ENCODE measurements at regions not wholly inside any gene's neighbourhood (a gene's known extent, or its start where the extent isn't known, plus 50 kb on each side); places are given as distances from the start of the nearest gene placed in this dataset.

DNA sequence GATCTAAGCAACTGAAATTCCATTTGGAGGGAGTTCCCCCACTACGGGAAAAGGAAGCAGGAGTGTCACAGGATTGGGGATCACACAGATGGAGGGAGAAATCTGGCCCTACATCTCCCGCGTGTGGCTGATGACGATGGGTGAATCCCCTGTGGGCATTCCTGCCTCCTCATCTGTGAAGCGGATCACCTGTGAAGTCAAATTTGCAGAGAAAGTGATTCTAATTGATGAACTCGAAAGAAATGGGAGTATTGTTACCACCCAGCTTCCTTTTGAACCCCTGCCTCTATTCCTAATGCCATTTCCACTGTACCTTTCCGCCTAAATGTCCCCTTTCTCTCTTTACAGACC lies 92.0 kb downstream of the CMPK2 start:
- H3K36me3 Mint-ChIP-seq = peaks cover 51% of the 10 kb centered on the region
- DNase-seq (ENCODE audit: low spot score) (no peak), ATAC-seq (no peak)
- peaks cover 70% of the 10 kb centered on the region for H3K9me3 Mint-ChIP-seq
- H3K4me1 Mint-ChIP-seq = no peaks in the 10 kb centered on the region
- TF ChIP-seq, protein P1, sequence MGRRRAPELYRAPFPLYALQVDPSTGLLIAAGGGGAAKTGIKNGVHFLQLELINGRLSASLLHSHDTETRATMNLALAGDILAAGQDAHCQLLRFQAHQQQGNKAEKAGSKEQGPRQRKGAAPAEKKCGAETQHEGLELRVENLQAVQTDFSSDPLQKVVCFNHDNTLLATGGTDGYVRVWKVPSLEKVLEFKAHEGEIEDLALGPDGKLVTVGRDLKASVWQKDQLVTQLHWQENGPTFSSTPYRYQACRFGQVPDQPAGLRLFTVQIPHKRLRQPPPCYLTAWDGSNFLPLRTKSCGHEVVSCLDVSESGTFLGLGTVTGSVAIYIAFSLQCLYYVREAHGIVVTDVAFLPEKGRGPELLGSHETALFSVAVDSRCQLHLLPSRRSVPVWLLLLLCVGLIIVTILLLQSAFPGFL (CRISPR knock-in tag; IDR thresholded peaks at IDR 0.05; ENCODE audit: borderline replicate concordance) = no peak
- TF ChIP-seq, protein P2, sequence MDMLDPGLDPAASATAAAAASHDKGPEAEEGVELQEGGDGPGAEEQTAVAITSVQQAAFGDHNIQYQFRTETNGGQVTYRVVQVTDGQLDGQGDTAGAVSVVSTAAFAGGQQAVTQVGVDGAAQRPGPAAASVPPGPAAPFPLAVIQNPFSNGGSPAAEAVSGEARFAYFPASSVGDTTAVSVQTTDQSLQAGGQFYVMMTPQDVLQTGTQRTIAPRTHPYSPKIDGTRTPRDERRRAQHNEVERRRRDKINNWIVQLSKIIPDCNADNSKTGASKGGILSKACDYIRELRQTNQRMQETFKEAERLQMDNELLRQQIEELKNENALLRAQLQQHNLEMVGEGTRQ (CRISPR knock-in tag; IDR thresholded peaks at IDR 0.05) = no peak
- TF ChIP-seq RORB (CRISPR knock-in tag; IDR thresholded peaks at IDR 0.05) (no peak), ZNF219 (CRISPR knock-in tag; IDR thresholded peaks at IDR 0.05; ENCODE audit: borderline replicate concordance) (no peak), NFYB (CRISPR knock-in tag; conservative IDR thresholded peaks at IDR 0.05; ENCODE audit: low read depth) (no peak), JUN (CRISPR knock-in tag; IDR thresholded peaks at IDR 0.05) (no peak), NFATC4 (CRISPR knock-in tag; IDR thresholded peaks at IDR 0.05) (no peak), CBFB (CRISPR knock-in tag; IDR thresholded peaks at IDR 0.05; ENCODE audit: low read depth) (no peak)
- TF ChIP-seq, protein P3, sequence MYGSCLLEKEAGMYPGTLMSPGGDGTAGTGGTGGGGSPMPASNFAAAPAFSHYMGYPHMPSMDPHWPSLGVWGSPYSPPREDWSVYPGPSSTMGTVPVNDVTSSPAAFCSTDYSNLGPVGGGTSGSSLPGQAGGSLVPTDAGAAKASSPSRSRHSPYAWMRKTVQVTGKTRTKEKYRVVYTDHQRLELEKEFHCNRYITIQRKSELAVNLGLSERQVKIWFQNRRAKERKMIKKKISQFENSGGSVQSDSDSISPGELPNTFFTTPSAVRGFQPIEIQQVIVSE (CRISPR knock-in tag; IDR thresholded peaks at IDR 0.05; ENCODE audit: borderline replicate concordance) = no peak
- TF ChIP-seq, protein P4, sequence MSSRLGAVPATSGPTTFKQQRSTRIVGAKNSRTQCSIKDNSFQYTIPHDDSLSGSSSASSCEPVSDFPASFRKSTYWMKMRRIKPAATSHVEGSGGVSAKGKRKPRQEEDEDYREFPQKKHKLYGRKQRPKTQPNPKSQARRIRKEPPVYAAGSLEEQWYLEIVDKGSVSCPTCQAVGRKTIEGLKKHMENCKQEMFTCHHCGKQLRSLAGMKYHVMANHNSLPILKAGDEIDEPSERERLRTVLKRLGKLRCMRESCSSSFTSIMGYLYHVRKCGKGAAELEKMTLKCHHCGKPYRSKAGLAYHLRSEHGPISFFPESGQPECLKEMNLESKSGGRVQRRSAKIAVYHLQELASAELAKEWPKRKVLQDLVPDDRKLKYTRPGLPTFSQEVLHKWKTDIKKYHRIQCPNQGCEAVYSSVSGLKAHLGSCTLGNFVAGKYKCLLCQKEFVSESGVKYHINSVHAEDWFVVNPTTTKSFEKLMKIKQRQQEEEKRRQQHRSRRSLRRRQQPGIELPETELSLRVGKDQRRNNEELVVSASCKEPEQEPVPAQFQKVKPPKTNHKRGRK (CRISPR knock-in tag; IDR thresholded peaks at IDR 0.05; ENCODE audit: borderline replicate concordance) = no peak
- TF ChIP-seq, protein P5, sequence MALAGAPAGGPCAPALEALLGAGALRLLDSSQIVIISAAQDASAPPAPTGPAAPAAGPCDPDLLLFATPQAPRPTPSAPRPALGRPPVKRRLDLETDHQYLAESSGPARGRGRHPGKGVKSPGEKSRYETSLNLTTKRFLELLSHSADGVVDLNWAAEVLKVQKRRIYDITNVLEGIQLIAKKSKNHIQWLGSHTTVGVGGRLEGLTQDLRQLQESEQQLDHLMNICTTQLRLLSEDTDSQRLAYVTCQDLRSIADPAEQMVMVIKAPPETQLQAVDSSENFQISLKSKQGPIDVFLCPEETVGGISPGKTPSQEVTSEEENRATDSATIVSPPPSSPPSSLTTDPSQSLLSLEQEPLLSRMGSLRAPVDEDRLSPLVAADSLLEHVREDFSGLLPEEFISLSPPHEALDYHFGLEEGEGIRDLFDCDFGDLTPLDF (CRISPR knock-in tag; IDR thresholded peaks at IDR 0.05) = no peak
- TF ChIP-seq, protein P6, sequence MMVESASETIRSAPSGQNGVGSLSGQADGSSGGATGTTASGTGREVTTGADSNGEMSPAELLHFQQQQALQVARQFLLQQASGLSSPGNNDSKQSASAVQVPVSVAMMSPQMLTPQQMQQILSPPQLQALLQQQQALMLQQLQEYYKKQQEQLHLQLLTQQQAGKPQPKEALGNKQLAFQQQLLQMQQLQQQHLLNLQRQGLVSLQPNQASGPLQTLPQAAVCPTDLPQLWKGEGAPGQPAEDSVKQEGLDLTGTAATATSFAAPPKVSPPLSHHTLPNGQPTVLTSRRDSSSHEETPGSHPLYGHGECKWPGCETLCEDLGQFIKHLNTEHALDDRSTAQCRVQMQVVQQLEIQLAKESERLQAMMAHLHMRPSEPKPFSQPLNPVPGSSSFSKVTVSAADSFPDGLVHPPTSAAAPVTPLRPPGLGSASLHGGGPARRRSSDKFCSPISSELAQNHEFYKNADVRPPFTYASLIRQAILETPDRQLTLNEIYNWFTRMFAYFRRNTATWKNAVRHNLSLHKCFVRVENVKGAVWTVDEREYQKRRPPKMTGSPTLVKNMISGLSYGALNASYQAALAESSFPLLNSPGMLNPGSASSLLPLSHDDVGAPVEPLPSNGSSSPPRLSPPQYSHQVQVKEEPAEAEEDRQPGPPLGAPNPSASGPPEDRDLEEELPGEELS (CRISPR knock-in tag; IDR thresholded peaks at IDR 0.05) = no peak
- TF ChIP-seq, protein P7, sequence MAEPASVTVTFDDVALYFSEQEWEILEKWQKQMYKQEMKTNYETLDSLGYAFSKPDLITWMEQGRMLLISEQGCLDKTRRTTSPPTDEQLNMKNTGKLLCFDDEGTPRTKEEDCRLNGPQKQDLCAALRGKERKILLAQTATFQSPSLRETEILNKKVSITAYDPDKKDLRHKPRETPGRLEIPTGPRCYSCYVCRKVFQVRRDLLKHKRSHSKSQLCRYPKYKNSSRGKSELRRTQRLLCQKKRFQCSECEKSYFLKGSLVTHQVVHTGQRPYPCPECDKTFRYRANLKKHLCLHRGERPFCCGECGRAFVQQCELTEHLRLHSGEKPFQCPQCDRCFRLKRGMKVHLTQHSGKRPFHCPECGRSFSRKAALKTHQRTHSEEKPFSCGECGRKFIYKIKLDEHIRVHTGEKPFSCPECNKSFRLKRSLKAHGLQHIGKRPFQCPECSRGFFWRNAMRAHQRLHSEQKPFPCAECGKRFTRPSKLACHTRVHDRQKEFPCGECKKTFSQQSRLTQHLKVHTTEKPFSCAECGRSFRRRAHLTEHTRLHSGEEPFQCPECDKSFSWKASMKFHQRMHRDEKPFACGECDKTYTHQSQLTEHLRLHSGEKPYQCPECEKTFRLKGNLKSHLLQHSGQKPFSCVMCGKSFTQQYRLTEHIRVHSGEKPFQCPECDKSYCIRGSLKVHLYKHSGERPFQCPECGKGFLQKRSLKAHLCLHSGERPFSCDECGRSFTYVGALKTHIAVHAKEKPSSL (CRISPR knock-in tag; conservative IDR thresholded peaks at IDR 0.05) = no peak
- ChIA-PET CTCF (no interaction called here), POLR2A (no interaction called here)
- no peak overlapping the region for H3K4me3 Mint-ChIP-seq
- H3K27me3 Mint-ChIP-seq (ENCODE audit: low read depth) = peaks cover 26% of the 10 kb centered on the region
- no peak overlapping the region for H3K27ac Mint-ChIP-seq

DNA sequence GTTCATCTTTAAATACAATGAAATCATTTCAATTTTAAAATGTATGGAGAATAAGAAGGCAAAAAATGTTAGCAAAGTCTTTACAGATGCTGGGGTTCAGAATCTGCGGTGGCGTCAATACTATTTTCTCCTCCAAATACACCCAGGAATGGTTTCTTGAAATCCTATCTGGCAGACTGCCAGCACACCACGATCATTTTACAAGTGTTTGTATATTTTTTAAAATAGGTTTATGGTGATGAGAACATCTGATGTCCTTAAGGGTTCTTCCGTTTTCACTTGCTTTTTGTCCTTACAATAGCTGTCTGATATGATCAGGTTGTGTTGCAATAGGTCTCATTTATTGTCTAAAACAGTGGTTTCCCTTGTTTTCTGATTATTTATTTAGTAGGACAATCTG lies 89.6 kb downstream of the CMPK2 start:
- H3K27ac Mint-ChIP-seq = no peak overlapping the region
- peaks cover 65% of the 10 kb centered on the region for H3K36me3 Mint-ChIP-seq
- TF ChIP-seq, protein P5 (CRISPR knock-in tag; IDR thresholded peaks at IDR 0.05) = no peak
- TF ChIP-seq ATF1 (CRISPR knock-in tag; IDR thresholded peaks at IDR 0.05) = no peak
- TF ChIP-seq, protein P8, sequence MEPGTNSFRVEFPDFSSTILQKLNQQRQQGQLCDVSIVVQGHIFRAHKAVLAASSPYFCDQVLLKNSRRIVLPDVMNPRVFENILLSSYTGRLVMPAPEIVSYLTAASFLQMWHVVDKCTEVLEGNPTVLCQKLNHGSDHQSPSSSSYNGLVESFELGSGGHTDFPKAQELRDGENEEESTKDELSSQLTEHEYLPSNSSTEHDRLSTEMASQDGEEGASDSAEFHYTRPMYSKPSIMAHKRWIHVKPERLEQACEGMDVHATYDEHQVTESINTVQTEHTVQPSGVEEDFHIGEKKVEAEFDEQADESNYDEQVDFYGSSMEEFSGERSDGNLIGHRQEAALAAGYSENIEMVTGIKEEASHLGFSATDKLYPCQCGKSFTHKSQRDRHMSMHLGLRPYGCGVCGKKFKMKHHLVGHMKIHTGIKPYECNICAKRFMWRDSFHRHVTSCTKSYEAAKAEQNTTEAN (CRISPR knock-in tag; IDR thresholded peaks at IDR 0.05) = no peak
- TF ChIP-seq, protein P9, sequence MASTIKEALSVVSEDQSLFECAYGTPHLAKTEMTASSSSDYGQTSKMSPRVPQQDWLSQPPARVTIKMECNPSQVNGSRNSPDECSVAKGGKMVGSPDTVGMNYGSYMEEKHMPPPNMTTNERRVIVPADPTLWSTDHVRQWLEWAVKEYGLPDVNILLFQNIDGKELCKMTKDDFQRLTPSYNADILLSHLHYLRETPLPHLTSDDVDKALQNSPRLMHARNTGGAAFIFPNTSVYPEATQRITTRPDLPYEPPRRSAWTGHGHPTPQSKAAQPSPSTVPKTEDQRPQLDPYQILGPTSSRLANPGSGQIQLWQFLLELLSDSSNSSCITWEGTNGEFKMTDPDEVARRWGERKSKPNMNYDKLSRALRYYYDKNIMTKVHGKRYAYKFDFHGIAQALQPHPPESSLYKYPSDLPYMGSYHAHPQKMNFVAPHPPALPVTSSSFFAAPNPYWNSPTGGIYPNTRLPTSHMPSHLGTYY (CRISPR knock-in tag; IDR thresholded peaks at IDR 0.05) = no peak
- no peak for TF ChIP-seq TEAD4 (CRISPR knock-in tag; IDR thresholded peaks at IDR 0.05)

More for the DNA sequence above, 89.6 kb downstream of the CMPK2 start:
- H3K9me3 Mint-ChIP-seq = peaks cover 87% of the 10 kb centered on the region
- CTCF ChIA-PET = no interaction called here
- ATAC-seq (no peak), DNase-seq (ENCODE audit: low spot score) (no peak)
- POLR2A ChIA-PET = no interaction called here
- H3K27me3 Mint-ChIP-seq (ENCODE audit: low read depth) = peaks cover 26% of the 10 kb centered on the region
- no peaks in the 10 kb centered on the region for H3K4me1 Mint-ChIP-seq
- H3K4me3 Mint-ChIP-seq = no peak overlapping the region

Measured in WTC11 (cell line).